ENCODE measurements at regions not wholly inside any gene's neighbourhood (a gene's known extent, or its start where the extent isn't known, plus 50 kb on each side); places are given as distances from the start of the nearest gene placed in this dataset.

DNA sequence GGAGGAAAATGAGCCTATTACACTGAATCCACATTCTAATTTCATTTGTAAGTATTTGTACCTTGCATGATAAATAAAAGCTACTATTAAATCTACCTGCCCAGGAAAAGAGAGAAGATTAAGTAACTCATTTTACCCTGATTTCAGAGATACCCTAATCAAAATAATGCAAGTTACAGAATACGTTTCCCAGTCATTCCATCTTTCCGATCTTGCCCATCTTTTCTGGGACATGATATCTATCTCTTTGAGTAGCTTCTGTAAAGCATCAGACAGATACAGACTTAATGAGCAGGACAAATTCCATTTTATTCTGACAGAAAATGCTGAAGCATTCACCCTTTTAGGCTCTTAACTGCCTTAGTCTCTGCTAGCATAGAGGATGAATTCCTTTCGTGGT lies 56.6 kb downstream of the SPRY2 start:
- no peak for DNase-seq

DNA sequence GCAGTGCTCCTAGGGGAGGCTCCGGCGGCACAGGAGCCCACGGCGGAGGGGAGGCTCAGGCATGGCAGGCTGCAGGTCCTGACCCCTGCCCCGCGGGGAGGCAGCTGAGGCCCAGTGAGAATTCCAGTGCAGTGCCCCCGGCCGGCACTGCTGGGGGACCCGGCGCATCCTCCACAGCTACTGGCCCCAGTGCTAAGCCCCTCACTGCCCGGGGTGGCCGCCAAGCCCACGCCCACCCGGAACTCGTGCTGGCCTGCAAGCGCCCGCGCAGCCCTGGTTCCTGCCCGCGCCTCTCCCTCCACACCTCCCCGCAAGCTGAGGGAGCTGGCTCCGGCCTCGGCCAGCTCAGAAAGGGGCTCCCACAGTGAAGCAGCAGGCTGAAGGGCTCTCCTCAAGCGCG lies 62.2 kb downstream of the SPRY2 start:
- DNase-seq = no peak

DNA sequence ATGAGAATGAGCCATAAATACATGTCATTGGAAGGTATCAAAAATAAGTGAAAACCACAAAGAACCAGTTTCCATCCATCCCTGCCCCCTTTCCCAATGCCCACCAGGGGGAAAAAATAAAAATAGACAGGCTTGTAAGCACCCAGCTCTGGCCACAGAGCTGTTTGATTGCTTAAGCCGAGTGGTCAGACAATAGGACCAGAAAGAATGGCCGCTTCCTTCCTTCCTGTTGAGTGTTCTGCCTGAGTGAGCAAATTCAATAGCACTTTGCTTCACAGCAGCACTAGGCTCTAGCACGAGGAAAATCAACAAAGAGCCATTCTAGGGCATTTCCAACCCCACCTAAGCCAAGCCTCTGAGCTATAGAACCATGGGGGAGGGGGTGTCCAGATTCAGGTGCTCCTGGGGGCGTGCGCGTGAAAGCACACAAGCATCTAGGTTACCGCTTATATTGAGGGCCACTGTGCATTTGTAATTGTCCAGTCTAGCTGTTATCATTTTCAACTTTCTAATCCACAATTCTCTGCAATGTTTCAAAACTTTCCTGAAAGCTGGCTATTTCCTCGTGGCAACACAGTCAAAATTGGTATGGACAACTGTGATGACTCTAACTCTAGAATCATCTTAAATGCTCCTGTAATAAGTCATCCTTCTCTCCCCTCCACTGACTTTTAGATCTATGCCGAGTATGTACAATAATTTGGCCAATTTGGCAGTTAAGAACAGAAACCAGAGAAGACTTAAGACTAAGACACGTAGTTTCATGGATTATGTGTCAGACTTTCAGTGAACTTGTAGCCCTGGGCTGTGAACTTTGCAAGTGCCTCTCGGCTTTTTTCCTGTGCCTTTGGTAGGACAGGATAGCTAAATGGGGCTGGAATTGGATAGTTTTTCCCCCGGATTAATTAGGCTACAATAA lies 64.3 kb downstream of the SPRY2 start:
- no peak for DNase-seq

DNA sequence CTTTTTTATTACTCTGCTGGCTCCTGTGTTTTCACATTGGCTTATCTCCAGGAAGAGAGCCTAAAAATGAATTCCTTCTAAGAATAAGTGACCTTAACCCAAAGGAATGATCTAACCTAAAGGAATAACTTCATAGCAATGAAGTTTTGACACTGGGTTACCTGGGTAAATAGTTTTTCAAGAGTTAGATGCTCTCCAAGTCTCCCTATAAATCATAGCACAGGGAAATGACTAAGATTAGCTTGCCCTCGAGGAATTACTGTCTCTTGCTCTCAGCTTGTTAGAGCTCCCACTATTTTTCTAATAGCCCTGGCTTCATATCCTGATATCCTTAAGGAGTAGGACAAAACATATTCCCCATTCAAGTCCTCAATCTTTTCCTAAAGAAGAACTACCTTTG lies 66.3 kb downstream of the SPRY2 start:
- no peak for DNase-seq

DNA sequence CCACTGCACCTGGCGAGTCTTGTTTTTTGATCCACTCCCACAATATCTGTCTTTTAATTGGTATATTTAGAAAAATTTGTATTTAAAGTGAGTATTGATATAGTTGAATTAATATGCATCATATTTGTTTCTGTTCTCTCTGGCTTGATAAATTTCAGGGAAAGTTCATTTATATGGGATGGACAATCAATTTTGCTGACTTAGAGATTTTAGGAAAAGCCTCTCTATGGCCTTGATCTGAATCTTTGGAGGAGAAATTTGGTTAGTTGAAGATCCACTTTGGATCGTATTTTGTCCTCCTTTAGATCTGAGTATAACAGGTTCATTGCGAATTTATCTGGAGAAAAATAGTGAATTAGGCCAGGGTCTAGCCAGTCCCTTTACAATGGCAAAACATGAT lies 67.2 kb downstream of the SPRY2 start:
- DNase-seq = no peak

DNA sequence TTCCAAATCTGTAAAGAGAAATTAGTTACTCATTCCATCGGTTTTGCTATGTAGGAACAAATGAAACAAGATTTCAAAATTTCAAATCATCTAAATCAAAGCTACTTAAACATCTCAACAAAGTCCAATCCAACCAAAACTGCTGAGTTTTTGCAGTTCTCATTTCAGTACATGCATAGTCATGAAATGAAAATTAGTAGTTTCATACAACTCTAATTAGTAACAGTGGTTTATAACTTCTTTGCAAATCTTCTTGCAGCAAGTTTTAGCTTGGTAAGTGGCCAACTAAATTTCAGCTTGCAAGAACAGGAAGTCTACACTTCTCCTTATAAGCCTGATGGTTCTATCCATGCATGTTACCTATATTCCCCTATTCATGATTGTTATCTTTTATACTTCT lies 75.6 kb downstream of the SPRY2 start:
- DNase-seq = no peak

DNA sequence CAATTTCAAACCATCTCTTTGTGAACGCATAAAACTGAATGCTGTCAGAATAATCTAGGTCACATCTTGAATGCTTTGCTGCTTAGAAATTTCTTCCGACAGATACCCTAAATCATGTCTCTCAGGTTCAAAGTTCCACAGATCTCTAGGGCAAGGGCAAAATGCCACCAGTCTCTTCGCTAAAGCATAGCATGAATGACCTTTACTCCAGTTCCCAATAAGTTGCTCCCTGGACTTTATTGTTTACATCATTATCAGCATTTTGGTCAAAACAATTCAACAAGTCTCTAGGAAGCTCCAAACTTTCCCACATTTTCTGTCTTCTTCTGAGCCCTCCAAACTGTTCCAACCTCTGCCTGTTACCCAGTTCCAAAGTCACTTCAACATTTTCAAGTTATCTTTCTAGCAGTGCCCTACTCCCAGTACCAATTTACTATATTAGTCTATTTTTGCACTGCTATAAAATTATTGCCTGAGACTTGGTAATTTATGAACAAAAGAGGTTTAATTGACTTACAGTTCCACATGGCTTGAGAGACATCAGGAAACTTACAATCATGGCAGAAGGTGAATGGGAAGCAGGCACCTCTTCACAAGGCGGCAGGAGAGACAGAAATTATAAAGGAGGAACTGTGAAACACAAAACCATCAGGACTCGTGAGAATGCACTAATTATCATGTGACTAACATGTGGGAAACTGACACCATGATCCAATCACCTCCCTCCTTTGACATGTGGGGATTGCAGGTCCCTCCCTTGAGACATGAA lies 77.0 kb downstream of the SPRY2 start:
- no peak for DNase-seq

DNA sequence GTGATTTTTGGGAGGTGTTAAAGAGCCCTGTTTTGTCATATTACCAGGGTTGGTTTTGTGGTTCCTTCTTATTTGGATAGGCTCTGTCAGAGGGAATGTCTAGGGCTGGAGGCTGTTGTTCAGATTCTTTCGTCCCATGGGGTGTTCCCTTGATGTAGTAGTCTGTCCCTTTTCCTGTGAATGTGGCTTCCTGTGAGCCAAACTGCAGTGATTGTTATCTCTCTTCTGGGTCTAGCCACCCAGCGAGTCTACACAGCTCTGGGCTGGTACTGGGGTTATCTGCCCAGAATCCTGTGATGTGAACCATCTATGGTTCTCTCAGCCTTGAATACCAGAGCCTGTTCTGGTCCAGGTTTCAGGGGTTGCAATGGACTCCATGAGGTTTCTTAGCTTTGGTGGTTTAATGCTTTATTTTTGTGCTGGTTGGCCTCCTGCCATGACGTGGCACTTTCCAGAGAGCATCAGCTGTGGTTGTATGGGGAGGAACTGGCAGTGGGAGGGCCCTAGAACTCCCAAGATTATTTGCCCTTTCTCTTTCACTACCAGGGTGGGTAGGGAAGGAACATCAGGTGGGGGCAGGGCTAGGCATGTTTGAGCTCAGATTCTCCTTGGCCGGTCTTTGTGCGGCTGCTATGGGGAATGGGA lies 78.8 kb downstream of the SPRY2 start:
- DNase-seq = no peak

DNA sequence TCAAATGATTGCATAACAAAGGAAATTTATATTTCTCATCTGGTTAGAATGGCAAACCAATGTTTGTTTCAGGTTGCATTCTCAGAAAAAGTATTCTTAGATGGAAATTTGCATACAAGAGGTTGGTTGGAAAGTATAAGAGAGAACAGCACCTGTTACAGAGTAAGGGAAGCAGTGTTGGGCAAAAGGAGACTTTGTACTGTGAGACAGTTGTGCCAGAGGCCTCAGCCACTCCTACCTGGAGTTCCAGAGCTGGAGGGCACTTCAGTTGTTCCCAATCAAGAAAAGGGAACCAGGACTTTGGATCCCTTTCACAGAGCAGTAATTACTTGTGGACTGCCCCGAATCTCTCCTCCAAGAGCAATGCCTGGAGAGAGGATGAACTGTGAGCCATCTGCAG lies 81.8 kb downstream of the SPRY2 start:
- DNase-seq = no peak

DNA sequence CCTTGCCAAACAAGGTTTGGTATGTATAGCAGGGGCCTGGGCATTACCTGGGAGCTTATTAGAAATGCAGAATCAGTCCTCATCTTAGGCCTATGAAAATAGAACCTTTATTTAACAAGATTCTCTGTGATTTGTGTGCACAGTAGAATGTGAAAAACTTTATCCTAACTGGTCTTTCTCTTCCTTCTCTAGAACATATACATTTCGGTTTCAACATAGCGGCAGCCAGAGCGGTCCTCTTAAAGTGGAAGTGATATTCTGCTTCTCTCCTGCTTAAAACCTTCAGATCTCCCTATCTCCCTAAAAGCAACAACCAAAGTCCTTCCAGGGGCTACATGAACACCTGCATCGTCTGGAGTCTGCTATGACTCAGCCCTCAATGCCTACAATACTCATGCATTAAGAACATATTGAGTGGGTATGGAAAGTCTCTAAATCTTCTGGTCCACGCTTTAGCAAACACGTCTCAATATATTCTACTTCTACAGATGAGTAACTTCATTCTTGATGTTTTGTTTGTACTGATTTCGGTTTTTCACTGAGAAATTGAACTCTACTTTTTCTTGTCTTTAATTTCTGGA lies 84.5 kb downstream of the SPRY2 start:
- no peak for DNase-seq

DNA sequence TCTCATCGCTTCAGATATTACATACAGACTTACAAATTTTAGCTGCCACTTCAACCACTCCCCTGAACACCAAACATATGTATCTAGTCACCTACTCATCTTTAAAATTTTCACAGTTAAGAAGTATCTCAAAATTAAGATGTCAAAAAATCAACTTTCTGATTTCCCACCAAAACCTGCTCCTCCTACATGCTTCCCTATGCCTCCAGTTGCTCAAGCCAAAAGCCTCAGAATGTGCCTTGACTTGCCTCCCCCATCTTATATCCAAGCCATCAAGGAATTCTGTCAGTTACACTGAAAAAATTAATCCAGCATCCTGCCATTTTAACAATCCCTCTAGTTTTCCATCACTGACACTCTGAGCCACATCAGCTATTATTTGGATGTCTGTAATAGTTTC lies 85.0 kb downstream of the SPRY2 start:
- no peak for DNase-seq

DNA sequence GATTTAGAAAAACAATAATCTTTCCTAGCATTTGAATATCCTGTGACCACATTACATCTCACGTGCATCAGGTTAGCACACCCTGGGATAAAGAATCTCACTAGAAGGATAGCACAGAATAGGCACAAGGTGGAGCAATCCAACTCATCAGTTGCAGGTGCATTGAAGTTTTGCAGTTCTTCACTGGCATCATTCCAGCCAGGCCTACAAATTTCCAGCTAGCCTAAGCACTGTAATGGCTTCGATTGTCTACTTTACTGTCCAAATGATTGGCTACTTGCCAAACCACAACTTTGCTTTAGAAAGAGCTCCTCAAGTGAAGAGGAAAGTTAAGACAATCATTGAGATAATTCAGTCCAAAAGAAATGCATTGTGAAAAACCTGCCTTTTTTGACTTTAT lies 89.5 kb downstream of the SPRY2 start:
- DNase-seq = no peak

DNA sequence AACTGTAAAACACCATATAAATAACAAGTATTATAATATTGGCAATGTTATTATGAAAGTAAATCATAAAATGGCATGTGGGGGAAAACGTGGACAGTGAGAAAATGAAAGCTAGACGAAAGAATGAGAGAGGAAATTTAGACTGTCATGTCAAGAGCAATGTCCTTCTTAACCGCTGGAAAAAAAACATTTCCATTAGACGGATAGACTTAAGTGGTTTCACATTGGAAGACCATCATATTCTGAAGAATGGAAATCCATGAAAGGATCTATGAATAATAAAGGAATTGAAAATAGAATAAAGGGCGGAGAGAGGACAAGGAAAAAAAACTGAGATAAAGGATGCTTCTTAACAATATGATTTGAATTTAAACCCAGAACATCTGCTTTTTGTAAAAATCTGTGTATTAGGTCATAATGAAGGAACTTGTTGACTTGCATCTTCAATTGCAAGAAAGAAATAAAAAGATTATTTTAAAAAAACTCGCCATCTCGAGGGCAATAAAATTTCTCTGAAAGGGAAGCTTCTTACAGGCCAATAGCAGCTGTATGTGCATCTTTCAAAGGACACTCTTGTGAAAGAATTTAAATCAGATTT lies 90.6 kb downstream of the SPRY2 start:
- DNase-seq = no peak

DNA sequence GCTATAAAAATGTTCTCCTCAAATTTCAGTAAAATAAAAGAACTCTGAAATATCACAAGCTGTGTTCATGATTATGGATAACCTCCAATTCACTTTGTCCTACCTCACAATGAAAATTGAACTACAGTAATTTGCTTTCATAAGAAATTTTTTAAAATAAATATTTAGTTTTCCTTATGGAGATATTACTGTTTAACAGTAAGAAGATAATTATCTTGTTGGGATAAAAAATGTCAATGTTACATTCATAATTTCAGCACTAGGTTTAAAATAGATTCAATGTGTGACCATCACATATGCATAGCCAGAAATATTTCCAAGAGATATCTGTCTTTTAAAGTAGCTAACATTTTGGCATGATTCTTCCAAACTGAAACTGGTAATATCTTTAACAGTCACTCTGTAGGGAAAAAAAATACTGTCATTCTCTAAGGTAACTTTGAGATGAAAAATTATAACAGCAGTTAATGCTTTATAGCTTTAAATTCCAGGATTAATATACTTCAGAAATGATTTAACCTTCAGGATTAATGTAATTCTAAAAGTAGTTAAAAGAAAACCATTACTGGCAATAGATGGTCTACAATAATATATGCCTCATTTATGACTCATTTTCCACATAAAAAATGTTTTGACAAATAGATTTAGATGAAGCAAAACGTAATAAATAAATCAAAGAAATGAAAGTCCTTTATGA lies 91.3 kb downstream of the SPRY2 start:
- DNase-seq = no peak

DNA sequence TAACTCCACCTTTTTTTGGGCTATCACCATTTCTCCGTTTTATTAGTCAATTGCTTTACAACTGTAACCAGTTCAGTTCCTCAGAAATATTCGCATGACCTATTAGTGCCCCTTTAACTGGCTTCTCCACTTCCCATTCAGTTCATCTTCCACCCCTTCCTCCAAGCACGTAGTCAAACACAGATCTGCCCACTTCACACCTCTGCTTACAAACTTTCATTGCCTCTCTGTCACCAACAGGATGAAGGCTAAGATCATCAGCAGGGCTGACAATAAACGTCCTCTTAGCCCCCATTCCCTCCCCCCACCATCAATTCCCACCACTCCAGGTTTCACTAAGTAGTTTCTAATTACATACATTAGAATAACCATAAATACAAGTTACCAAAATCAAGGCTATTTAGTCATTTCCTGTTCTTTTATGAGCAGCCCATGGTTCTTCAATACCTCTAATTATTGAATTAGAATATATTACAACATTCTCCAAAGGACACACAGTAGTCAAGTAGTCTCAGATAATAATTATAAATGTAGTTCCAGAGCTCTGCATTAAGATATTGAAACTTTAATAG lies 95.7 kb downstream of the SPRY2 start:
- DNase-seq = no peak

DNA sequence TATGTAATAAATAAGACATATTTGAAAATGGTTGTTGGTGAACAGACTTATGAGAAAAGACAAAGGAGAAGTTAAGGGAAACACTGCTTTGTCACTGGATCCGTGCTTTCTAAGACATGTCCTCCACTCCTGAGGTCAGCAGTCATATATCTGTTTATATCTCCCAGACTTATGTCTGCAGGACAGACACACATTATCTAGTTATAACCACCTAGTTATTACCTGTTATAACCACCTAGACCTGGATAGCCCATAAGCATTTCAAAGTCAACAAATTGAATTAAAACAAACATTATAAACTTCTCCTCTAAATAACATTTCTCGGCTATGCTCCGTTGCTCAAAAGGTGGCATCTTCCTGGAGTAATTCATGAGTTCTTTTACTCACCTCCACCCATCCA lies 96.4 kb downstream of the SPRY2 start:
- DNase-seq = no peak

DNA sequence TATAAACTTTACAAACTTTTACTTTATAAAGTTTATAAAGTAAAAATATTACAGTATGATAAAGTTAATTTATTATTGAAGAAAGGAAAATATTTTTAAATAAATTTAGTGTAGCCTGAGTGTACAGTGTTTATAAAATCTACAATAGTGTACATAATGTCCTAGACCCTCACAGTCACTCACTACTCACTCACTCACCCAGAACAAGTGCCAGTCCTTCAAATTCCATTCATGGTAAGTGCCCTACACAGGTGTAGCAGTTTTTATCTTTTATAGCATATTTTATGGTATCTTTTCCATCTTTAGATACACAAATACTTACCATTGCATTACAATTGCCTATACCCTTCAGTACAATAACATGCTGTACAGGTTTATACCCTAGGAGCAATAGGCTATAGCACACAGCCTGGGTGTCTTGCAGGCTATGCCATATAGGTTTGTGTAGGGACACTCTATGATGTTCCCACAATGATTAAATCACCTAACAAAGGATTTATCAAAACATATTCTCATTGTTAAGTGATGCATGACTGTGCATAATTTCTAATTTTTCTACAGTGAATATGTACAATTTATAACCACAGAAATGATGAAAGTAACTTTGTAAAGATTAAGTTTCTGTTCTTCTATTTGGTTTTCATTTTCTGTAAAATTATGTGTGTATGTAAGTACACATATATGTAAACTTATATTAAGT lies 98.0 kb downstream of the SPRY2 start:
- DNase-seq = no peak

DNA sequence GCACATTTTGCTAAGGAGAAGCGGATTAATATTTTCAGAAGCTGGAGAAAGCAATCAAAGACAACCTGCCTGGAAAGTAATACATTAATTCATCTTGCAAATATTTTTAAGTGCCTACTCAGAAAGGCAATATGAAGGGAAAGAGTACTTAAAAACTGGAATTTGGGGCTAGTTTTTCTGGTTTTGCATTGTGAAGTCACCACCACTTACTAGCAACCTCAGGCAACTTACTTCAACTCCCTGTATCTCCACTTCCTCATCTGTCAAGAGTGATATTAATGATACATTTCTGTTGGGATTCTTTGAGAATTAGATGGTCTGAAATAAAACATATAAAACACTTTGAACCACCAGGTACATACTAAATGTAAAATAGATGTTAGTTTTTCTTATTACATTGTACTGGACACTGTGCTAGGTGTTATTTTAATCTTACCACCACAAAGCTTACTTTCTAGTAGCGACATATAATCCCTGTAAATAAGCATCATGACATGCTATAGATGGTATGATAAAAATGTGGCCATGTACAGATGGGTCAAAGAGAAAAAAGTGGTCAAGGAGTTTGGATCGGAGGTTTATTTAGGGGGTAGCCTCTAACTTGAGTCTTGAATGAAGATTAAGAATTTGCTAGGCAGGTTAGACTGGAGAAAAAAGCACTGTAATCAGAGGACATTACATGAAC lies 101.2 kb downstream of the SPRY2 start:
- DNase-seq = no peak

DNA sequence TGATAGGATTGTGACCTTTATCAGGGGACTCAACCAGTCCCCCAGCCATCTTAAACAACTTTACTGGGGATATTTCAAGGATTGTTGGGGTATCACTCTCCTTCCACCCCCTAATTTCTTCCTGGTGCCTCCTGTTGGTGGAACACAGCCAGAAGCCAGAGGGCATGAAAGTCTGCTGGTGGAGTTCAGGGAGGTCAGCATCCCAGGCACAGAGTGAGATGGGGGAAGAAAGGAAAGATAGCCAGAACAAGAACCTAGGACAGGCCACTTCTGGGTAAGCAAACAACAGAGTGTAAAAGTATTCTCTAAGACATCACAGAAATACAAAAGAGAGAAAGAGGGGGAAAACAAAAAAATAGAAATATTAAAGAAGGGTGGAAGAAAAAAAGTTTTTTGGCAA lies 101.8 kb downstream of the SPRY2 start:
- no peak for DNase-seq

DNA sequence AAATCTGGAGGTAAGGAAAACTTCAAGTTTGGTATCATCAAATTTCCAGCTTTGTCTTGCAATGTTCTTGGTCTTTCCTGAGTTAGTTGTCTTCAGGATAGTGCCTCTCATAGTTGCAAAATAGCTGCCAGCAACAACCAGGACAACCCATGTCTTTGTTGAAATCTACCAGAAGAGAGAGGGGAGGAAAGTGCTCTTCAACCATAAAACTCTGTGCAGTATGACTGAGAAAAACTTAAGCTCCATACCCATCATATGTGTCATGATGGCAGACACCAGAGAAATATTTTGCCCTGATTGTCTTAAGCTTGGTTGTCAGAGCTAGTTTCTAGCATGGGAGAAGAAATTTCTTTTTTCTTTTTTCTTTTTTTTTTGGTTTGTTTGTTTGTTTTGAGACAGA lies 103.3 kb downstream of the SPRY2 start:
- DNase-seq = no peak

DNA sequence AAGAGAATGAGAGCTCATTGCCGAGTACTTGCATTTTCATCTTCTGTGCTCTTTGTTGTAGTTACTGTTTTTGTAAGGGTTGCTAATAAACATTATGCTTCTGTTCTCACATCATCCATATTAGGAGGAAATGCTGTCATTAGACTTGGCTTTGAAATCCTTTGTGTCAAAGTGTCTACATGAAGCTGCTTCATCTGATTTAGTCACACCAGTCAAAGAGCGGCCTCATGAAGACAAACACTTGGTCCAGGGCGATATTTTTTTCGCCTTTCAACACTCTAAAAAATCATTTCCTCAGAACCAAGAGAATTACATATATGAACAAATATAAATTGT lies 105.0 kb downstream of the SPRY2 start:
- DNase-seq = no peak
